ENCODE measurements at regions not wholly inside any gene's neighbourhood (a gene's known extent, or its start where the extent isn't known, plus 50 kb on each side); places are given as distances from the start of the nearest gene placed in this dataset.

GRCh38 chr18:65352186-65352585 lies 398.6 kb upstream of the CDH7 start:
- Histone ChIP-seq H4K20me1 (ENCODE audit: low read length) (no peaks in the 10 kb centered on the region), H3K4me2 (ENCODE audit: low read length) (no peak overlapping the region), H3K36me3 (ENCODE audit: low read depth, low read length) (no peaks in the 10 kb centered on the region), H3K9me3 (ENCODE audit: low read length) (no peaks in the 10 kb centered on the region), H3K79me2 (ENCODE audit: low read length) (no peaks in the 10 kb centered on the region), H3K9me2 (replicated peaks; ENCODE audit: low read length) (no peaks in the 10 kb centered on the region), H3K4me3 (ENCODE audit: low read length) (no peak overlapping the region), H3K4me1 (ENCODE audit: insufficient read depth, low read length) (no peaks in the 10 kb centered on the region), H3K27me3 (ENCODE audit: low read length) (no peaks in the 10 kb centered on the region), H2AFZ (ENCODE audit: low read length) (no peak overlapping the region), H3K9ac (ENCODE audit: low read length) (no peak overlapping the region), H3F3A (ENCODE audit: low read length, unreplicated experiment) (no peaks in the 10 kb centered on the region), H3K27ac (ENCODE audit: low read length) (no peak overlapping the region)
- BruUV-seq (replicated peaks), result no TSS peak
- ATAC-seq (peak; percentile 99), DNase-seq (peak; percentile 37)
- CTCF ChIA-PET, result no interaction called here
- TF ChIP-seq EZH2phosphoT487 (IDR thresholded peaks at IDR 0.05; ENCODE audit: borderline replicate concordance, low read length) (no peak), CTCF (conservative IDR thresholded peaks at IDR 0.05; ENCODE audit: low read depth, low read length) (no peak), EZH2 (IDR thresholded peaks at IDR 0.05; ENCODE audit: low read length, unreplicated experiment) (no peak)
- POLR2A ChIA-PET (ENCODE audit: unreplicated experiment), result no interaction called here
- intact Hi-C loops (cut with micrococcal nuclease), result no loop called here

- Histone ChIP-seq H3K27me3 (ENCODE audit: low read length) (no peaks in the 10 kb centered on the region), H3K4me1 (ENCODE audit: insufficient read depth, low read length) (no peaks in the 10 kb centered on the region)
- no peak for DNase-seq
These were observed 401.2 kb upstream of the CDH7 start for GRCh38 chr18:65349635-65350034.

GRCh38 chr18:65347446-65347845 lies 403.4 kb upstream of the CDH7 start:
- no peaks in the 10 kb centered on the region for H3K79me2 ChIP-seq (ENCODE audit: low read length)
- no peak overlapping the region for H3K4me2 ChIP-seq (ENCODE audit: low read length)
- H3K27ac ChIP-seq (ENCODE audit: low read length), result no peak overlapping the region
- no peaks in the 10 kb centered on the region for H3K9me2 ChIP-seq (replicated peaks; ENCODE audit: low read length)
- BruUV-seq (replicated peaks), result no TSS peak
- no peak for DNase-seq
- H3K9me3 ChIP-seq (ENCODE audit: low read length), result no peaks in the 10 kb centered on the region
- ChIA-PET CTCF (no interaction called here), POLR2A (ENCODE audit: unreplicated experiment) (no interaction called here)
- H3K4me3 ChIP-seq (ENCODE audit: low read length), result no peak overlapping the region
- H3F3A ChIP-seq (ENCODE audit: low read length, unreplicated experiment), result no peaks in the 10 kb centered on the region
- ATAC-seq, result no peak
- H2AFZ ChIP-seq (ENCODE audit: low read length), result no peak overlapping the region
- TF ChIP-seq EZH2phosphoT487 (IDR thresholded peaks at IDR 0.05; ENCODE audit: borderline replicate concordance, low read length), result no peak
- TF ChIP-seq EZH2 (IDR thresholded peaks at IDR 0.05; ENCODE audit: low read length, unreplicated experiment), result no peak
- TF ChIP-seq CTCF (conservative IDR thresholded peaks at IDR 0.05; ENCODE audit: low read depth, low read length), result no peak
- no peaks in the 10 kb centered on the region for H3K4me1 ChIP-seq (ENCODE audit: insufficient read depth, low read length)
- H3K9ac ChIP-seq (ENCODE audit: low read length), result no peak overlapping the region
- no peaks in the 10 kb centered on the region for H3K27me3 ChIP-seq (ENCODE audit: low read length)
- H4K20me1 ChIP-seq (ENCODE audit: low read length), result no peaks in the 10 kb centered on the region
- H3K36me3 ChIP-seq (ENCODE audit: low read depth, low read length), result no peaks in the 10 kb centered on the region
- intact Hi-C loops (cut with micrococcal nuclease), result no loop called here

More at GRCh38 chr18:65349635-65350034, 401.2 kb upstream of the CDH7 start:
- CTCF ChIA-PET, result no interaction called here
- TF ChIP-seq EZH2 (IDR thresholded peaks at IDR 0.05; ENCODE audit: low read length, unreplicated experiment) (no peak), CTCF (conservative IDR thresholded peaks at IDR 0.05; ENCODE audit: low read depth, low read length) (no peak), EZH2phosphoT487 (IDR thresholded peaks at IDR 0.05; ENCODE audit: borderline replicate concordance, low read length) (no peak)
- no peaks in the 10 kb centered on the region for H3K9me3 ChIP-seq (ENCODE audit: low read length)
- H3K36me3 ChIP-seq (ENCODE audit: low read depth, low read length), result no peaks in the 10 kb centered on the region
- H3K9me2 ChIP-seq (replicated peaks; ENCODE audit: low read length), result no peaks in the 10 kb centered on the region
- intact Hi-C loops (cut with micrococcal nuclease), result no loop called here
- no peak for ATAC-seq
- no TSS peak for BruUV-seq (replicated peaks)
- H3K4me3 ChIP-seq (ENCODE audit: low read length), result no peak overlapping the region
- no peak overlapping the region for H3K9ac ChIP-seq (ENCODE audit: low read length)
- no peak overlapping the region for H3K4me2 ChIP-seq (ENCODE audit: low read length)
- no peak overlapping the region for H3K27ac ChIP-seq (ENCODE audit: low read length)
- no peak overlapping the region for H2AFZ ChIP-seq (ENCODE audit: low read length)
- POLR2A ChIA-PET (ENCODE audit: unreplicated experiment), result no interaction called here
- H4K20me1 ChIP-seq (ENCODE audit: low read length), result no peaks in the 10 kb centered on the region
- no peaks in the 10 kb centered on the region for H3K79me2 ChIP-seq (ENCODE audit: low read length)
- no peaks in the 10 kb centered on the region for H3F3A ChIP-seq (ENCODE audit: low read length, unreplicated experiment)

Data from PC-3 (cell line).